Epidermal melanocyte (primary cell): ENCODE measurements at regions not wholly inside any gene's neighbourhood (a gene's known extent, or its start where the extent isn't known, plus 50 kb on each side); places are given as distances from the start of the nearest gene placed in this dataset.

Source experiments
- DNase-seq: peaks from one replicate; pipeline ENCODE4 v3.0.0; 2011; ENCODE audit warnings: low spot score; ENCODE audit not compliant: insufficient read length

DNA sequence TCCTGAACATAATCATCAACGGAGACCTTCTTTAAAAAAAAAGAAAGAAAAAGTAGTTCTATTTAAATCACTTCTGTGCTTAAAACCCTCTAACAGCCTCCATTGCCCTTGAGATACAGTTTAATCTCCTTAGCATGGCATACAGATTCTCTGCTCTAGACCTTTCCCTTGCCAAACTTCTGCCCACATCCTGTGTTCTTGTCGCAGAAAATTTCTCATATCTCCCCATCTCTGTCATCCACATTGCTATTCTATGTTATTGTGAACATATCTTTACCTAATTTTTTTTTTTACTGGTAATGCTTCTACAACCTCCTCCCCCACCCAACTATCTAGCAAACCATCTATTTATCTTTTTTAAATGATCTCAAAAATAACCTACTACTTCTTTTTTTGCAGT lies 135.7 kb upstream of the PROX1 start:
- DNase-seq: no peak

GRCh38 chr1:213858581-213858980 lies 129.2 kb upstream of the PROX1 start:
- no peak for DNase-seq

GRCh38 chr1:213861841-213862240 lies 125.9 kb upstream of the PROX1 start:
- no peak for DNase-seq

GRCh38 chr1:213864091-213864490 lies 123.7 kb upstream of the PROX1 start:
- DNase-seq: no peak

GRCh38 chr1:213868482-213868881 lies 119.3 kb upstream of the PROX1 start:
- no peak for DNase-seq

DNA sequence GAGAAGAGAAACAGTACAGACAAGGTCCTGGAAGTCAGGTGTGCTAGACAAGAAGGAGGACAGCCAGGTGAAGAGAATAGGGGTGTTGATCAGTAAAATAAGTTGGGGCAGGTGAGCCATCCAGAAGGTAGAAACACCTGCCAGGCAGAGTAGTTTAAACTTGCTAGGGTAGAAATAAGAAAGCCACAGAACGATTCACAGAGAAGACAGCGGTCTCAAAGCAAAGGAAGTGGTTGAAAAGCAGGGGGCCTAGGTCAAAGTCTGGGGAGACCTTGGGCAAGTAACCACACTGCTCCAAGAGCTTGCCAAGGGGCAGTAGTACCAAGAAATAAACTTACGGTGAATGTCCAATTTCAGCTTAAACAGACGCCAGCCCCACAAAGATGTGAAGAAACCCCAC lies 116.6 kb upstream of the PROX1 start:
- DNase-seq: no peak

DNA sequence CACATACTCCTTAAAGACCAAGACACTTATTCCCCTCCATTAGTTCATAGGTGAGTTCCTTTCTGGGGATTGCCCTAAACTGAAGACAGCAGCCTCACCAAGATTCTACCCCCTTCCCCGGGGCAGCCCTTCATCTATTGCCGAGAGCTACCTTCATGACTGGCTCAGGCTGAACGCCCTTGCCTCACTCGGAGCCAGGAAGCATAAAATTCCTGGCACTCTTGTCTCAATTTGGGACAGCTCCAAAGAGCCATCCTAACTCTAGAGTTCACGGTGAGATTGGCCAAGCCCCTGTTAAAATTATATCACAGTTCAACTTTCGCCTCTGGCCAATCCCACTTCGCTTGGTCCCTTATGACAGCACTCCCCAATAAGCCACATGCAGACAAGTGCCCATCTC lies 113.0 kb upstream of the PROX1 start:
- DNase-seq: no peak

- DNase-seq: no peak
Observed at GRCh38 chr1:213876531-213876930, 111.2 kb upstream of the PROX1 start.

- no peak for DNase-seq
Observed at GRCh38 chr1:213883618-213884017, 104.2 kb upstream of the PROX1 start.

GRCh38 chr1:213884402-213884801 lies 103.4 kb upstream of the PROX1 start:
- no peak for DNase-seq

DNA sequence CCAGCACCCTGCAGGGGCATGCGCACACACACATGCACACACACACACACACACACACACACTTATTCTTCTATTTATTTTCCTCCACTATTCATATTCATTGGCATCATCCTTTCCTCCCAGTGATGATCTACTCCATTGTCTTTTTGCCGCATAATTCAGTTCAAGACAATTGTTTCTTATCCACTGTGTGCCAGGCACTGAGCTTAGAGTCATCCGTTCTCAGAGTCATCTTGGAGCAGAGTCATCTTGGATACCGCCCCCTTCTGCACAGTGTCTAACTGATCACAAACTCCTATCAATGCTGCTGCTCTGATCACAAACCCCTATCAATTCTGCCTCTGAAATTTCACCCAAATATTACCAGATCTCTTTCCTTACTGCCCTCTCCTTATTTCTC lies 102.8 kb upstream of the PROX1 start:
- no peak for DNase-seq

DNA sequence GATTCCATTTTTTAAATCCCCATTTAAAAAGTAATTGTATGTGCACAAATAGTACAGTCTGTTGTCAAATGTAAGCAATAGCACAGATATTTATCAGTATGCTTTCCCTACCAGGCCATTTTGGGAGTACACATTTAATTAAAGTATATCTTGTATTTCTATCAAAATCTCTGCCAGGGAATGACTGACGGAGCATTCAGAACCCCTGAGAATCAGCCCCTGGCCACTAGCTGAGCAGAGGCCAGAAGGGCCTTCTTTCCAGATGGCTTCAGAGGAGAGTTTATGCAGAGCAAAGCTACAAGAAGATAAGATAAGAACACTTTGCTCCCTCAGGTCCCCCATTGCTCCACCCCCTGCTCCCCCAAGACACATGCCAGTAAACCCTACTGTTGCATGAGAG lies 99.9 kb upstream of the PROX1 start:
- DNase-seq: no peak

- DNase-seq: no peak
Observed at GRCh38 chr1:213891989-213892902, 95.5 kb upstream of the PROX1 start.

- DNase-seq: no peak
Observed at GRCh38 chr1:213898684-213899083, 89.1 kb upstream of the PROX1 start.

DNA sequence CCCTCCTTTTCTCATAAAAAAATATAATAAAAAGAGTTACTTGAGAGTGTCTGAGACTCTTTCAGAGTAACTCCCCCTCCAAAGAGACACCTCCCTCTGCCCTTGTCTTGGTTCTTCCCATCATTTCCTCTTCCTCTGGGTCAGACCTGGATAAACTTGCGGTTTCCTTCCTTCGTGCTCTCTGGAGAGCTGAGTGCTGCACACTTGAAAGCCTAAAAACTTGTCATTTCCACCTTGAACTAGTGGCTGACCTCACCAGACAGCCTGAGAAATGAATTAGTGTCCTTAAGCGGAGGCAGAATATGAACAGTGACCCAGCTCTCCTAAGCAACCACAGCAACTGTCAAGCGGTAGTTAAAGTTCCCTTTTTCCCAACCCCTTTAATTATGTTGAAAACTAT lies 88.4 kb upstream of the PROX1 start:
- DNase-seq: no peak

- DNase-seq: no peak
Observed at GRCh38 chr1:213905344-213905743, 82.4 kb upstream of the PROX1 start.

DNA sequence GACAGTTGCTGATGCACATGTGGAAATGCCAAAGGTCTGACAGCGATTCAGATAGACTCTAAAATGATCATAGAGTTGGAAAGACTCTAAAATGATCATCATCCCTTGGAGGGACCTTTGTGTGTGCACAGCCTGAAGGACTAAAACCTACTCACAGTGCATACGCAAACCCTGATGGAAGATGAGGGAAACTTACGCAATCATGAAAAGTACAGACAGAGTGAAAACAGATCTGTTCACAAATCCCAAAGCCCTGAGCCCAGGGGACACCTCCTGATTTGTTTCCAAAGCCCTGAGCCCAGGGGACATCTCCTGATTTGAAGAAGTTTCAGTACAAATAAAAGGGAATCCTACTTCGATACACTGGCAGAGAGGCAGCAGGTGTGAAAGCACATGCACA lies 79.3 kb upstream of the PROX1 start:
- no peak for DNase-seq

- no peak for DNase-seq
Observed at GRCh38 chr1:213914392-213914791, 73.4 kb upstream of the PROX1 start.

GRCh38 chr1:213921311-213921710 lies 66.5 kb upstream of the PROX1 start:
- DNase-seq: no peak

- DNase-seq: no peak
Observed at GRCh38 chr1:213921712-213922111, 66.1 kb upstream of the PROX1 start.

- no peak for DNase-seq
Observed at GRCh38 chr1:213925531-213926182, 62.1 kb upstream of the PROX1 start.

DNA sequence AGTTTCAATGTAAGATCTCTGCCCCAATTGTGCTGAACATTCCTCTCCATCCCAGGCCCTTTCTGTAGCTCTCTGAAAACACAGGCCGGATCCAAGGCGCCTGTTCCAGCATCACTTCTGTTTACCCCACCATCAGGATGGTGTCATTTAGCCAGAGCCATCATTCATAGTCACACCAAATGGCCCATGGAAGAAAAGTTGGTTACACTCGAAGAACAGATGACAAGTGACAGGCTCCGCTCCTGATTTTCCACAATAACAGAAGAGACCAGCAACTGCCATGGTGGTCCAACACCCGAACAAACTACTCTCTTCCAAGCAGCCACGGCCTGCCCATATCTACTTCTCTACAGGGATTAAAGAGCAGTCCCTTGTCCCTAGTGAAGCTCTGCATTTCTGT lies 59.9 kb upstream of the PROX1 start:
- no peak for DNase-seq

- no peak for DNase-seq
Observed at GRCh38 chr1:213929398-213929797, 58.4 kb upstream of the PROX1 start.
